GM21825 (cell line): ENCODE measurements at regions not wholly inside any gene's neighbourhood (a gene's known extent, or its start where the extent isn't known, plus 50 kb on each side); places are given as distances from the start of the nearest gene placed in this dataset.
"Not testable (repeated sequence)": the region's sequence is repeated elsewhere in the genome, so short reads cannot be mapped to it uniquely, and the experiment has no call there.

Source experiments
- ATAC-seq: cut with Tn5 transposase; IDR thresholded peaks from one replicate; pipeline ENCODE4 v1.9.1; 2021; ENCODE audit warnings: mild to moderate bottlenecking, moderate library complexity; ENCODE audit not compliant: unreplicated experiment

DNA sequence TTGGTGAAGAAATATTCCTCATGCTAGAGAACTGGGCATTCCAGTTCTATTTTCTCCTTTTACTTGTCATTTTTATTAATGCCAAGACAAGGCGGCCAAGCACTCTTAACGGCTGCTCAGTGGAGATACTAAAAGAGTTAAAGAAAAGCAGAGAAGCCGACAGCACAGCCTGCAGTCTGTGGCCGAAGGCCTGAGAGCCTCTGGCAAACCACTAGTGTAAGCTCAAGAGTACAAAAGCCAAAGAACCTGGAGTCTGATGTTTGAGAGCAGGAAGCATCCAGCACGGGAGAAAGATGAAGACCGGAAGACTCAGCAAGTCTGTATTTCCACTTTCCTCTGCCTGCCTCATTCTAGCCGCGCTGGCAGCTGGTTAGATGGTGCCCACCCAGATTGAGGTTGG, 167.1 kb upstream of the FUT9 start:
- no peak for ATAC-seq

DNA sequence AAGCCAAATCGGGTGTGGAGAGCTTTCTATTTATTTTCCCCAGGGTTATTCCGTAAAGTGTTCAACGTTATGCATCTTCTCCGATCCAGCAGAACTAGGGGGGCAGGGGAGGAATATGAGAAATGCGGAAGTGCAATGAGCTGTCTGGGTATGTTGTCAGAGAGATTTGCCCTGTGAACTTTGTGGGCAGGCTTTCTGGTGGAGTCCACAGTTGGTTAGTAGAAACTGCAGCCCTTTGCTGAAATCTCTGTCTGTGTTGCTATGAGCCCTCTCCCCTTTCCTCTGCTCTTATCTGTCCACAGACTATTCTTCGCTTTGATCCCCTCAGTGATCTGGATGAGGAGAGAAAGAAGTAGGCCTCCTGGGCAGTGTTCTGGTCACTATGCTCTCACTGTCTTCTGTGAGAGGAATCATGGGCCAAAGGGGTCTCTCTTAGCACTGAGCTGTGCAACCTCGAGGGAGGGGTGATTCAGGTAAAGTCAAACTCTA, 158.9 kb upstream of the FUT9 start:
- ATAC-seq, result no peak

DNA sequence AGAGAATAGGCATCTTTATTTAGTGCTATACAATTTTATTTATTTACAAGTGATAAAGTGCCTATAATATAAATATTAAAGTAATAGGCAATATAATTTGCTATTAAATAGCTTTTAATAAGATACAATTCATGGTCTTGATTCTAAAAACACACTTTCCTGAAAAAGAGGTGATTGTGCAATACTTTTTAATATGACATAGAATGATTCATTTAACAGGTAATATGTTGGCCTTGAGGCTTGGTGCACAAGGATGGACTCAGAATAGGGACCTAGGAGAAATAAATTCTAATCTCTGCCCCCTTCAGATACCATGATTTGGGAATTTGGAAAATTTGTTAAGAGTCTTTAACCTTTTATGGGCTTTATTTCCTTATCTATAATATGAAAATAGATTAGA, 149.9 kb upstream of the FUT9 start:
- ATAC-seq, result no peak

DNA sequence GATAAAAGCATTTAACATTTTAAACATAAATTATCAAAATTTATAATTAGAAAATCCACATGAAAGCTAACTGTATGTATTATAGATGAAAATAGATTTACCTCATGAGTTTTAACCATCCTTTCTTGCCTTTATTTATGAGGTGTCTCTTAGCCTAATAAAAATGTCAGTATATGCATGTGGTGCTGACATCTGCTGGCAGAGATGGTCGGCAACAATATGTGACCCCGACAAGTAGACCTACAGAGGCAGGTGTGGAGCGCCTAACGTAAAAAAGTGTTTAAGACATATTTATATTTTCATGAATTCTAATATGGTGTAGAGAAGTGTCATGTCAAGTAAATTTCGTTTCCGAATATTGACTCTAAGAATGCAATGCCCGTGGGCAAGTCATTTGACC, 149.0 kb upstream of the FUT9 start:
- ATAC-seq, result no peak

DNA sequence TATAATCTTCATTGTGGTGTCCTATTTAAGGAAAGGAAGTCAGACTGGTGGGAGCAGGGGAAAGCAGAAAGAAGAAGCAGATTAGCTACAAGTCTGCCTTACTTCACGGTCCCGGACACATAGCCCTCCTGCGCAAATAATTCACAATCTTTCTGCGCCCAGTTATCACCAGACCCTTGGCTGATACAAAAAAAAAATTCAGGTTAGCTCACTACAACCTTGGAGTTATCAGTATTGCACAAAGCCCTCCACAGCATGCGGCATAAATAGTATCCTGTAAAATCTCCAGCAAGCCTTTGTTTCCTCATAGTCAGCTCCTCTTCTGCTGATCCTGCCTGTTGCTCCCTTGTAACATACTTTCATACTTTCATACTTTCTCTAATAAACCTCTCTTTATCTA, 148.6 kb upstream of the FUT9 start:
- ATAC-seq, result no peak

DNA sequence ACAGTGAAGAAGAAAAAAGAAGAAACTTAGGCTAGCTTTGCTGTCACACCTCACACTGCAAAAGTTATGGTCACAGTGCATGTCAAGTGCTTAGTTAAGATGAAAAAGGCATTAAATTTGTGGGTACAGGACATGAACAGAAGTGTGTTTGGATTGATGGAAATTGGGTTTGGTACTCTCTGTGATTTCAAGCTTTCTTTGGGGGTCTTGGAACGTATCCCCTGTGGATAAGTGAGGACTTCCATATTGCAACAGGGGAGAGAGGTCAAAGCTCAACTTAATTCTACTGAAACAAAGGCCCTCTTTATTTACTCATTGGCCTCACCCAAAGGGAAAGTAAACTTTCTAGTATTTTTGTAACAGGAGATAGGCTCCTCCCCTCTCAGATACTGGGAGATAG, 138.3 kb upstream of the FUT9 start:
- ATAC-seq, result no peak

DNA sequence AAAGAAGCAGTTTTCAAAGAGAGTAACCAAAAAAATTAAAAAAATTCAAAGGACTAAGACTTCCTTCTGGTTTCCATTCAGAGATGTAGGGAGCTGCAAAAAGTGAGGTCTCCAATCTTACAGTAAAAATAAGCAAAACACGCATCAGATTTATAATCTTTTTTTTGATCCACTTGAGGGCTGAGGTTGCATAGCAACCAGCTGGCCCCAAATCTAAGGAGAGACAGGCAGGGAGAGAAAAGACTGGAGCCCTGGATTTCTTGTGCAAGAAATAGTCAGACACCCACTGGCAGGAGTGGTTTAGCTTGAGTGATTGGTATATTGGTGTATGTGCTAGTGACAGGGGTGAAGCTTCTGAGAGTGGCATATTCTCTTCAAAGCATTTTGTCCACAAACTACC, 135.9 kb upstream of the FUT9 start:
- ATAC-seq, result no peak

DNA sequence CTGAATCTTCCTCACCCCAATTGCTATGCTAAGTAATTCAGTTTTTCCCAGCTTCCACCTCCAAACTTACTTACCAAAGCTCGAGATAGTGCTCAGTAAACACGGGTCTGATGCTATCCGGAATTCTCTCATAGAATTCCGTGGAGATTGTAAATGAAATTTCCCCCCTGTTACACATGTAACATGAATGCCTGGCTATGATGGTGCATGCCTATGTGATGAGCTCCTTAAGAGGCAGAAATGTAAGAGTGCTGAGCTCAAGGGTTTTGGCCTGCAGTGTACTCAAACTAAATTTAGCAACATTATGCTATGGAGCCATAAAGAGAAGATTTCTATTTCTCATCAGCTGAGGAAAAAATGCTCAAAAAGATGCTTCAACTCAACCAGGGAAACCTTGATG, 133.4 kb upstream of the FUT9 start:
- no peak for ATAC-seq

DNA sequence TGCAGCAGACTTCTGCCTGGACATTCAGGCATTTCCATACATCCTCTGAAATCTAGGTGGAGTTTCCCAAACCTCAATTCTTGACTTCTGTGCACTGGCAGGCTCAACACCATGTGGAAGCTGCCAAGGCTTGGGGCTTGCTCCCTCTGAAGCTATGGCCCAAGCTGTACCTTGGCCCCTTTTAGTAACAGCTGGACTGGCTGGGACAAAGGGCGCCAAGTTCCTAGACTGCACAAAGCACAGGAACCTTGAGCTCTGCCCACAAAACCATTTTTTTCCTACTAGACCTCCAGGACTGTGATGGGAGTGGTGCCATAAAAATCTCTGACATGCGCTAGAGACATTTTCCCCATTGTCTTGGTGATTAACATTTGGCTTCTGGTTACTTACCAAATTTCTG, 127.1 kb upstream of the FUT9 start:
- not testable (repeated sequence) for ATAC-seq

DNA sequence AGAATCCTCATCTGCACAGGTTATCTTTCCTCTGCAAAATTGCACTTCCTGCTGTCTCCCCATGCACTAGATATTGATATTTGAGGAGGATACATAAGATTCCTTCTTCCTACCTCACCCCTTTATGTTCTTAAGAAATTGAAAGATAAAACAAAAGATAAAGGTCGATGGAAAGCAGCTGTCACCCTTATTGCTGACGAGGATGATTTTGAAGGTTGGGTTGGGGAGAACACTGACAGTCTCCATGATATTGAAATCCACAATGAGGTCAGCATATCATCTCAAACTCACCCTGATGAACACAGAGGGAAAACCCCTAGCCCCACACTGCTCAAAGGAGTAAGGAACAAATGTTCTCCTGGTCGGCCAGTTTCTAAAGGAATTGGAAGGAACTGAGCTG, 110.6 kb upstream of the FUT9 start:
- ATAC-seq, result no peak

DNA sequence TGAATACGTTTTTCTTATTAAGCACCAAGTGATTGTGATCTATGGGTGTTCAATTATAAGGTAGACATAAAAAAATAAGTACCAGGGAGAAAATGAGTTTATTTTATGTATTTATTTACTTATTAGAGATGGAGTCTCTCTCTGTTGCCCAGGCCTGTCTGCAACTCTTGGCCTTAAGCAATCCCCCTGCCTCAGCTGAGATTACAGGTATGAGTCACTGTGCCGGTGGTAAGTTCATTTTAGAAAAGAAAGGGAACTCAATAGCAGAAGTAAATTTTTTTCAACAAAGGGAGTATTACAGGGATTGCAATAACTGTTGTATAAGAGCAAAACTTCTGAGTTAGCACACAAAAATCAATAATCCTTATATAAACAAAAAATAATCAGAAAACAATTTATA, 98.7 kb upstream of the FUT9 start:
- ATAC-seq, result no peak

DNA sequence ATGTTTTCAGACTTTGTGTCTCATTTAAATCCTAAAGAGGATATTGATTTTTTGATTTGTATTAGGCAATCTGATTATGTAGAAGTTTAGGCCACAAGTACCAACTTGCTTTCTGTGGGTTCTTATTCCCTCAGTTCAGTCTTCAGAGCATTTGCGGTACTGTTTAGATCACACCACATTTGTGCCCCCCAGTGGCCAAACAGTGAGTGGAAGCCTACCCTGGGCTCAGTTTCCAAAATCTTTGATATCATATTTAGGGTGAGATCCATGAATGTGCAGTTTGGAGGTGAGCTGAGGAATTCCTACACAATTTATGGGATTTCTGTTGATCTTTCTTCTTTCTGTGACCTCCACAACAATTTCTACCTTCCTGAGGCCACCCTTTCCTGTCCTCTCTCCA, 92.3 kb upstream of the FUT9 start:
- ATAC-seq, result no peak

DNA sequence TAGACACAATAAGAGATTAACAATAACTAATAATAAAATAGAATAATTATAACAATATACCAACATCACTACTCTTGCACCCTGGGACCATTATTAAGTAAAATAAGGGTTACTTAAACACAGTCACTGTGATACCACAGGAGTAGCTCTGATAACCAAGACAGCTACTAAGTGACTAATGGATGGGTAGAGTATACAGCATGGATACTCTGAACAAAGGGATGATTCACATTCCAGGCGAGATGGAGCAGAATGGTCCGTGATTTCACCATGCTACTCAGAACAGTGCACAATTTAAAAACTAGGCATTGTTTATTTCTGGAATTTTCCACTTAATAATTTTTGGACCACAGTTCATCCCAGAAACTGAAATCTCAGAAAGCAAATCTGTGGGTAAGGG, 80.0 kb upstream of the FUT9 start:
- ATAC-seq, result no peak

DNA sequence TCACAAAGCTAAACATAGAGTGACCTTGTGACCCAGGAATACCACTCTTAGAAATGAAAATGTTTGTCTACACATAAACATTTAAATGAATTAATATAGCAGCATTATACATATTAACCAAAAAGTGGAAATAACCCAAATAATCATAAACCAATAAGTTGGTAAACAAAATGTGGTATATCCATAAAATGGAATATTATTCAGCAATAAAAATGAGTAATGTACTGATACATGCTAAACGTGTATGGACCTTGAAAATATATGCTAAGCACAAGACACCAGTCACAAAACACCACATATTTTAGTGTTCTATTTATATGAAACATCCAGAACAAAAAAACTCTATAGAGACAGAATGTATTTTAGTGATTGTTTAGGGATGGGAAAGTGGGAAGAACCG, 68.9 kb upstream of the FUT9 start:
- ATAC-seq, result no peak

DNA sequence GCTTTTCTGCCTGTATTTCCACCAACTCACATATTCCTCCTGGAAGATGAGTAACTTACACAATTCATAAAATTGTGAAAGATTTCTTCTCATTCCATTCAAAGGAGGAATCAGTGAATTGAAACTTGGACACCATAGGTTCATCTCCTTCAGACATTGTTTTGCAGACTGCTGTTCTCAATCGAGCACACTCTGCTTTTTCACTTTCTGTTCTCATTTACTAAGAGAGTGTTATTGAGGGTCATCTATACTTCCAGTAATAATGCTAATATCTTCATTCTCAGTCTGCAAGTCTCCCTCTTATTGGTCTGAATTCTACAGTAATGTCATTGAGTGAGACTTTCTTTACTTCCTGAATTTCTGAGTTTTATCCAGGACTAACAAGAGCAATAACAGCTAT, 67.5 kb upstream of the FUT9 start:
- ATAC-seq, result no peak

DNA sequence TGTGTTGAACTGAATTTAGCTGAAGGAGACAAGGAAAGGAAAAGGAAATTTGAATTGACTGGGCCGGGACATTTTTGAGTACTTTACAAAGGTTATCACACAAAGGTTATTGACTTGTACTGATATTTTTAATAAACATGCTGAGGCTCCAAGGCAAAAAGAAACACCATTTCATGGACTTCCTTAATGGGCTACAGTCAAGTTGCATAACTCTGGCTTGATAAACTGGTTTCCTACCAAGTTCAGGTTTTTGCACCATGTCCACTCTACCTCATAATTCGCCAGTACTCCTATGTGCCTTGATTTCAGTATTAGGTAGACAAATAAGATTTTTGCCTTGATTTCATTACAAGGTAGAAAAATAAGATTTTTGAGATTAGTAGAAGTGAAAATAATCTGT, 65.8 kb upstream of the FUT9 start:
- ATAC-seq, result no peak

DNA sequence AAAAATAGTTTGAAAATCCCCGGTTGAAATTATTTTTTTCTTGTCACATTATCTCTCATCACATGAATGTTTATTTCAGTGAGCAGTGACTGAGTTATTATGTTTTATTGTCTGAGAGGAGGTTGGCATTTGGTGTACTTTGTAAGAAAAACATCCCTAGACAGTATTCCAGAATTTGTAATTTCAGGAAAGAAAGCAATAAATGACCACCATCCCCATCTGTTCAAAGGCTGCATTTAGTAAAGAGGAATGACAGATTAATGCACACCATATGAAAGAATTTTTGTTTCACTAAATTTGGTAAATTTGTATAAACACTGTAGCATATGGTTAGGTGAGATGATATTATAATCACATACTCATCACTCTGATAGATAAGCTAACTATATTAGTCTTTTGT, 57.1 kb upstream of the FUT9 start:
- no peak for ATAC-seq

DNA sequence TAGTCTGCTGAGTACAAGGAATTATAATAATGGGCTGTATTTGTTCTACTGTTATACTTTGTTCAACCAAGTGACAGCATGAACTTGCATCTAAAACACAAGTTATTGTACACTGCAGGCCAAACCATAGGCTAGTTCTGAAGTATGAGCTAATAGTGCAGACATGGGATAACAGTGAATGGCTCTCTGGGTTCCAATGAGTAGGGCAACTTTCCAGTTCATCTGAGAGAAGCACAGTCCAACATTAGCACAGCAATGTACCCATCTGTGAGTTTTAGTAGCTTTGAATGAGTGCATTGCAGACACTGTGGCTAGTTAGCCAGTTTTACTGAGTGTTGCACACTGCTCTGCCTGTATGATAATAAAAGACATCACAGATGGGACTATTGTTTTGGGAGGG, 56.5 kb upstream of the FUT9 start:
- ATAC-seq, result no peak
